ENCODE measurements at regions not wholly inside any gene's neighbourhood (a gene's known extent, or its start where the extent isn't known, plus 50 kb on each side); places are given as distances from the start of the nearest gene placed in this dataset.
"Not testable (repeated sequence)": the region's sequence is repeated elsewhere in the genome, so short reads cannot be mapped to it uniquely, and the experiment has no call there.

DNA sequence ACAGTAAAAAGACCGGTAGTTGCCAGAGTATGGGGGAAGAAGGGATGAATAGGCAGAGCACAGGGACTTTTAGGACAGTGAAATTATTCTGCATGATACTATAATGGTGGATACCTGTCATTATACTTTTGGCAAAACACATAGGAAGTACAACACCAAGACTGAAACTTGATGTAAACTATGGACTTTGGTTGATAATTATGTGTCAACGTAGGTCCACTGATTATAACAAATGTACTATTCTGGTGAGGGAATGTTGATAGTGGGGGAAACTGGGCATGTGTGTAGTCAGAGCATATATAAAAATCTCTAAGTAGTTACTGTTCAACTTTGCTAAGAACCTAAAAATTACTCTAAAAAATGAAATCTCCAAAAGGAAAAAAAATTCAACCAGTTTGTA, 629.7 kb downstream of the CCDC85A start:
- DNase-seq, result no peak

DNA sequence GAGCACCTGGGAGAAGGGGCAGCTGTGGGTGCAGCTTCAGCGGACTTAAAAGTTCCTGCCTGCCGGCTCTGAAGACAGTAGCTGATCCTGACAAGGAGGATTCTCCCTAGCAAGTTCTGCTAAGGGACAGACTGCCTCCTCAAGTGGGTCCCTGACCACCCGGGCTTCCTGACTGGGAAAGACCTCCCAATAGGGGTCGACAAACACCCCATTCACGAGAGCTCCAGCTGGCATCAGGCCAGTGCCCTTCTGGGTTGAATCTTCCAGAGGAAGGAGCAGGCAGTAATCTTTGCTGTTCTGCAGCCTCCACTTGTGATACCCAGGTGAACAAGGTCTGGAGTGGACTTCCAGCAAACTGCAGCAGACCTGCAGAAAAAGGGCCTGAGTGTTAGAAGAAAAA, 632.9 kb downstream of the CCDC85A start:
- DNase-seq, result no peak

DNA sequence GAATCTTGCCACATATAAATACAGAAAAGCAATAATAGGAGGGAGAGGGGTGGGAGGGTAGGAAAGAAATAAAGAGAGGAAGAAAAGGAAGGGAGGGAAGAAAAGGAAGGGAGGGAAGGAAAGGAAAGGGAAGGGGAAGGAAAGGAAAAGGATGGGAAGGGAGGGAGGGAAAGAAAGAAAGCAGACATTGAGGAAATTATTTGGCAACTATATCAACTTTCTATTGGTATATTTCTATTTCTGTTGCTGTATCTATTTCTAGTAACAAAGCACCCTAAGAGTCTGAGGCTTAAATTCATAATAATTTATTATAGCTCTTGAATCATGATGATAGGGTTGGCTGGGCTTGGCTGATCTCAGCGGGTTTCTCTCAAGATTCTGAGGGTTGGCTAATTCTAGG, 648.0 kb downstream of the CCDC85A start:
- no peak for DNase-seq

DNA sequence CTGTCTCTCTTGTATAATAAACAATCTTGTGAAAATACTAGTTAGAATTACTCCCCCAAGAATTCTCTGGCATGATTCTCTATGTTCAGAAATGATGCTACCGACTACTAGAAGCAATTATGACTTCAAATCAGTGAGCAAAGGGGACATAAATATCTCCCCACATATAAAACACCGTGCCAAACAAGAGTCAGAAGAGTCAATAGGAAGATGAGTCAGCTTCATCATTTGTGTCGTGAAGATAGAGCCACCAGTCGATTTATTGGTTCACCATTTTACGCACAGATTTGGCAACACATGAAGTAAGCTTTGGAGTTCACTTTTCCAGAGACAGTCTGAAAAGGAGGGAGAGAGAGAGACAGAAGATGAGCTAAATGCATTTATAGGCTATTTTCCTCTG, 650.9 kb downstream of the CCDC85A start:
- no peak for DNase-seq

DNA sequence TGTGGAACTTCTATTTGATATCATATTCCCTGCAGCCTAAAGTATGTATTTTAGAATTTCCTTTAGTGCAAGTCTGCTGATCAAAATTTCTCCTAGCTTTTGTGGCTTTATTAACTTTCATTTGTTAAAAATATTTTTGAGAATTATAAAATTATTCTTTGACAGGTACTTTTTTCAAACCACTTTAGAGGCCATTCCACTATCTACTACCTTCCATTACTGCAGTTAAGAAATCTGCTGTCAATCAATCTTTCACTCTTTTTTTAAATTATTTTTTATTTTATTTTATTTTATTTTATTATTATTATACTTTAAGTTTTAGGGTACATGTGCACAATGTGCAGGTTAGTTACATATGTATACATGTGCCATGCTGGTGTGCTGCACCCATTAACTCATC, 656.2 kb downstream of the CCDC85A start:
- not testable (repeated sequence) for DNase-seq

DNA sequence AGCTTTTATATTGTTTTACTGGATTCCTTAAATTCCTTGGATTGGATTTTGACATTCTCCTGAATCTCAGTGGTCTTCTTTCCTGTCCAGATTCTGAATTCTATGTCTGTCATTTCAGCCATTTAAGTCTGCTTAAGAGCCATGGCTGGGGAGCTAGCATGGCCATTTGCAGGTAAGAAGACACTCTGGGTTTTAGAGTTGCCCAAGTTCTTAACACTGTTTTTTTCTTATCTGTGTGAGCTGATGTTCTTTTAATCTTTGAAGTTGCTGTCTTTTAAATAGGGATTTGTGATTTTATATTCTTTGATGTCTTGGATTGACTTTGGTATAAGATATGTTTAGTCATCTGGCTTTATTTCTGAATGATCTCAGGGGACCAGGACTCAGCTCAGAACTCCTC, 677.2 kb downstream of the CCDC85A start:
- DNase-seq, result no peak

DNA sequence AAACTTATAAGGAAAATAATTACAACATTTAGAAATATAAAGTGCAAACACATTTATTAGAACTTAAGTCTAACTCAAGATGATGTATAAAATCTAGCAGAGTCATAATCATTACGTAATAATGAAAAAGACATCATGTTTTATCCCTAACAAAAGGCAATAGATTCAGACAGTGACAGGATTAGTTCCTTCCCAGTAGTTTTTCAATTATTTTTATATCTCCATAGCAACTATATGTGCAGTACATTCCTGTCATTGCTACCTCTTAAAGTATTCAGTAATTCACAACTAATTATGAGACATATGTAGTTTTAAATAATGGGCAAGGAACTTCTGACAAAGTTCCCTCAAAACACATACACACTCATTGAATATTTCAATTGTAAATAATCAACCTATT, 687.9 kb downstream of the CCDC85A start:
- DNase-seq, result no peak

DNA sequence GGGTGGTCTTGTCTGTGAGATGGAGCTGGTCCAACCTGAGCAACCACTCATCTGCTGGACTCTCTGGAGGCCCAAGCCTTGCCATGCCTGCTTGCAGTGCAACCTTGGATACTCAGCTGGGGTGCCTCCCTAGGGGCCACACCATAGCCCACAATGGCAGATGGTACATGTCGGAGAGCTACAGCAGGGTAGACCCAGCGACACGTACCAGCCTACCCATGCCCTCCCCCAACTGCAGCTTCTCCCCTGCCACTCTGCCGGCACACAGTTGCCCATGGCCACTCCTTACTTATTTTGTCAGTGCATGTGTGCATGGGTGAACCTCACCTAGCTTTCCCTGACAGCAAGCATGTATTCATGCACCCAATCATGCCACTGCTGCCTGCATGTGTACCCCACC, 690.9 kb downstream of the CCDC85A start:
- no peak for DNase-seq

DNA sequence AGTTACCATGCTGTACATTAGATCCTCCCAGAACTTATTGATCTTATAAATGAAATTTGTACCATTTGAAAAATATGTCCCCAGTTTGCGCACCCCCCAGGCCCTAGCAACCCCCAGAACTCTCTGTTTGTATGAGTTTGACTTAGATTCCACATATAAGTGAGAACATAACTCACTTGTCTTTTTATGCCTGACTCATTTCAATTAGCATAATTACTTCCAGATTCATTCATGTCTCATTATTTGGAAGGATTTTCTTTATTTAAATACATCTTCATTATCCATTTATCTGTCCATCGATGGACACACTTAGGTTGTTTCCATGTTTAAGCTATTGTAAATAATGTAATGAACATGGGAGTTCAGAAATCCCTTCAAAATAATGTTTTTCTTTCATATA, 705.9 kb downstream of the CCDC85A start:
- DNase-seq, result no peak

DNA sequence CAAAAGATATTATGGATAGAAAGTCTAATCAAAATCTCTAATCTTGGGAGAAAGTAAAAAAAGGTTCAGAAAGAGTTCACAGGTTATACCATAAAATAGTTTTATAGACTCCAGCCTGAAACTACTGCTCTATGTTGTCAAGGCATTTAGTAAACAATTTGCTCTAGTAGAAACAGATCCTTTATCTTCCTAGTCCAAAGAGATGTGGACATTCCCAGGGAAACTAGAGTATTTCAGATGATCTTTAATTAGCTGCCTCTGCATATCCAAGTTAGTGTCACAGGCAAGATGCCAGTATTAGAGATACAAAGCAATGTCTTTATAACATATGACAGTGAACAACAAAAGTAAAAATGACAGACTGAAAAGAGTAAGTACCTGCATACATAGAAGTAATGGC, 708.6 kb downstream of the CCDC85A start:
- no peak for DNase-seq

DNA sequence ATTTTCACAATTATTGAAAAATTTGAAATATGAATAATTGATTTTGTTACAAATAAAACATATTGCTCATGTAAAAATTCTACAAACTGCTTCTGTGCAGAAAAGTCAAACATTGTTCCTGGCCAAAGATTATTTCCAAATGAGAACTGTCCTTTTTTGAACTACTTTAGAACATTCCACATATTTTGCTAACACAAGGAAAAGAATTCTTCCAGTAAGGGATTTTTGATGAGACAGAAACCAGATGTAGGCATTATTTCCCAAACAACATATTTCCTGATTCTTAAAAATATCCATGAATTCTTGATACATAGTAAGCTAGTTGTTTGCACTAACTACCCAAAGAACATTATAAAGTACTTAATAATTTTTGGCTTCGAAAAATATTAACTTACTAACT, 715.2 kb downstream of the CCDC85A start:
- DNase-seq, result no peak

DNA sequence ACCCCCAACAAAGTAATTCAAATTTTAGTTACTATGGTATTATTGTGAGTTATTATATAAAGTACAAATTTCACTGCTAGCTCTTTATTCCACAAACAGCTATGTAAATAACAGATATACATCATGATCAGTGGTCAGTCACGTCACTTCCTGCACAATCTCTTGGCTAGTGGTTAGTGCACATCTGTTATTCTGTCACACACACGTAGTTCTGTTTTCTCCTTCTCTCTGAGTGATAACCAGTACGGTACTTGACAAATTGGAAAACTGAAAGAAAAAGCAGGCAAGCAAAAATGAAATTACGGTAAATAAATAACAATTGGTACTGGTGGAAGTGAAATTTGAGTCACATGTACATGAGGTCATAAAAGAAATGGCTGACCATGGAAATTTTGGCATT, 728.7 kb downstream of the CCDC85A start:
- peak in 1 of 5 experiments; percentile 1 for DNase-seq

DNA sequence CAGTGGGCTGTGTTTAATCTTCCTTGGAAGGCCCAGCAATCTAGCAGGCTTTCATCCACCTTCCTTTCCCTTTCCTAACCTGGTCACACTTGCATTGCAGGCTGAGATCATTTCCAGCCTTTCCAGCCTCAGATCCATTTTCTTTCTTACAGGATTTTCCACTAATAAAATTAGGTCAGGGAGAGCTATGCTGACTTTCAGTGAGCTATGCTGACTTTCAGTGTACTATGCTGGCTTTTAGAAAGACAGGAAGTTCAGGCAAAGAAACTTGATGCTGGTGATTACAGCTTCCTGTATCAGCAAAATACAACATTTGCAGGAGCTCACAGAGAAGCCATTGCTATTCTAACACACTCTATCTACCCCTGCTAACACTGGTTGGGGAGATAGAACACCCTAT, 735.0 kb downstream of the CCDC85A start:
- no peak for DNase-seq

DNA sequence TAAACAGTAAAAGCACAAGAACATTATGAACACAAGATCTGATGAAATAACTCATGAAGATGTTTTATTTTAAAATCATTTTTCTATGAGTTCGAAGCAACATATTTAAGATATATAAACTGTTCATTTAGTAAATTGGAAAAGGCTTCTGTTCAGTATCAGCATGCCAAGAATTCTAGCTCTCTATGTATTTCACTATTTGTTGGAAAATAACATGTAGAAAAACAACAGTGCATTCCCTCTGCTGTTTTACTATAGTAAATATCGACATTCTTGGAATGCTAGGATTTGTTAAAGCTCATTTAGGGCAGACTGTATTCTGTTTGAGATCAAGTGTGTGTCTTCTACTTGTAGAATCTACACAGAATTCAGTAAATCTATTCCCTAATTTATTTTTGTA, 750.2 kb downstream of the CCDC85A start:
- DNase-seq, result no peak

DNA sequence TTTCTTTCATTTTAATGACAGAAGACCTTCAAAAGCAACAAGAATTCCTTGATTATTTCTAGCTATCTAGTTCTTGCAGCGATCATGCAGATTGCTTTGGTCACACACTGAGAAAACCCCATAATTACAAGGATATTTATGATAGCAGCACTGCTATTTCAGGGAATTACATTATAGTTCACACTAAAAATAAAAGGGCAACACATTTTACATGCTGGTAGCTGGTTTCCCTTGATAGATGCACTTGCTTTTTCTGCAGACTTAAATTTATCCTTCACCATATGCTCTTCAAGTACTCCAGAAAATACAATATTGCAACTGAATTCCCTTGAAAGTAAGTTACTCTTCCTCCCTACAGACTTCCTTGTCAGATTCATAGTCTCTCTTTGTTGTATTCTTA, 751.1 kb downstream of the CCDC85A start:
- no peak for DNase-seq

DNA sequence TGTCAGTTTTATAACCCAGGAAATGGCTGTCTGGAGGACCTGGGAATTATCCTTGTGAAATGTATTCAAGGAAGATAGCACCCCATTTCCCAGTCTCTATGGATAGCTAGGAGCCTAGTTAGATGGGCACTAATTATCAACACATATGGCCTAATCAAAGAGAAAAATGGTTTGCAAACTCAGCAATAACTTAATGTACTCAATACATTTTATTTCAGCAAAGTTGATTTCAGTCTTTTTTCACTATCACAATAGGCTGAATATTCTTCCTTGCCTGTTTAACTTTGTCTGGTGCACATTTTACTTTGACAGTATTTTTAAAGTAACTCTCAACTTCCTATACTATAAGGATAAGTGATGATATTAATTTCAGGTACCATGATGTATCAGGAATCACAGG, 756.3 kb downstream of the CCDC85A start:
- DNase-seq, result no peak

DNA sequence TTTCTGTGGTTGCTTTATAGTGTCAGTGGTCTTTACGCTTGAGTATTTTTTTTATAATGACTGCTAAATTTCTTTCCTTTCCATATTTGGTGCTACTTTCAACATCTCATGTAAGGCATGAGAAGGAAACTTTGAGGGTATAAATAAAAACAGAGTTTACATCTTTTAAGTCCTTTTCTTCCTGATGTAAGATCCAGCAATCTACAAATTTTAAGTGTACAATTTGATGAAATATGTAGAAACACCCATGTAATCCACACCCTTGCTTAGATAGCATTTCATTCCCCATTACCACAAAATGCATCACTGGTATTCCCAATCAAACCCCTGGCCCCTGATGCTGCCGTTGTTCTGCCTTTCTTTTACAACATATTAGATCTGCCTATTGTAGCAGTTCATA, 769.1 kb downstream of the CCDC85A start:
- no peak for DNase-seq

DNA sequence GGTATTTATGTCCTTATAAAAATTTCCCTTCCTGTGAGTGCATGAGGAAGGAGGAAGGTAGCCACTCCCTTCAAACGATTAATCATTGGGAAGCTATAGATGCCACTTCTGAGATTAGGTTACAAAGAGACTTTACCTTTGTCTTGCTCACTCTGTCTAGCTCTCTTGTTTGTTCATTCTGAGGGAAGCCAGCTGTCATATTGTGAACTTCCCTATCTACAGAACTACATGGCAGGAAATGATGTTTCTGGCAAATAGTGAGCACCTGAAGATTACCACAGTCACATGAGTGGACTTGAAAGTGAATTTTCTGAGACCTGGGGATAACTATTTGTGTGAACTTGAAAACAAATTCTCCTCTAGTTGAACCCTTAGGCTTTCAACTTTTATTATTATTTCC, 776.8 kb downstream of the CCDC85A start:
- DNase-seq, result no peak

DNA sequence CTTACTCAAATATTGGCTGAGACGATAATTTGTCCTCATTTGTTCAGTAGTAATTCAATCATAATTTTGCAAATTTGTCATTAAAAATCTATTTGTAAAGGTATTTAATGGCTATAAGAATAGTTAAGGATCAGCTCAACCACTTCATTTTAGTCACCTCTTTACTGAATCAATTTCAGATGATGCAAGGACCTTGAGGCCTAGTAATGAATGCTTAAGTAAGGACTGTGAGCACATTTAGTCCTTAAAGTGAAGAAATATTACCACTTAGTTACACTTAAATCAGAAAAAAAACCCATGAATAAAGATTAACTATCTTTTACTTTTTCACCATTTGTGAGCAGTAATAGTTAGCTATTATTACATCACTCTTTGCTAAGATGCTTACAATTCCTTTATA, 778.9 kb downstream of the CCDC85A start:
- DNase-seq, result no peak

DNA sequence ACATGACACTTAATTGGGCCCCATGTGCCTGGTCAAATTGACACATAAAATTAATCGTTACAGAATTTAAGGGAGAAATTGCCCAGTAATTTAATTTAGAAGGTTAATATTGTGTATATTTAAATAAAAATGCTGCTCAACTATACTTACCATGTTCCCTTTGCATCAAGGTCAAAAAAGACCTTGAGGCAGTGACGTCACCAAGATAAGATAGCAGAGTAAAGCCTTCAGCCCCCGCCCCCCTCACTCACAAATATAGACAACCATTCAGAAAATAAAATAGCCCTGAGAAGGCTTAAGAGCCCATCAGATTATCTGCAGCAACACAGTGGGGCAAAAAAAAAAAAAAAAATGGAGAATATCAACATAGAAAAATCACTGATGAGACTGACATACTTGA, 785.7 kb downstream of the CCDC85A start:
- no peak for DNase-seq

DNA sequence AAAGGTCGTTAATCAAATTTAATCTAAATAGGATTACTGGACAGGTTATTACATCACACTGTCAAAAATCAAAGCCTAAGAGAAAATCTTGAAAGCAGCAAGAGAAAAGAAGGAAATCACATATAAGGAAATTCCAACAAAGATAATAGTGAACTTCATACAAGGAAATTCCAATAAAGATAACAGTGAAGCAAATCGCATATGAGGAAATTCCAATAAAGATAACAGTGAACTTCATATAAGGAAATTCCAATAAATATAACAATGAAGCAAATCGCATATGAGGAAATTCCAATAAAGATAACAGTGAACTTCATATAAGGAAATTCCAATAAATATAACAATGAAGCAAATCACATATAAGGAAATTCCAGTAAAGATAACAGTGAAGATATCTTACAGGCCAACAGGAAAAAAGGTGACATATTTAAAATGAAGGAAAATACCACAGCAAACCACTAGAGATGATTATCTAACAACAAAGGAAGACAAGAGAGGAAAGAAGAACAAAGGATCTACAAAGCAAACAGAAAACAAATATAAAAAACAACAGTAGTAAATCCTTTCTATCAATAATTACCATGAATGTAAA, 787.7 kb downstream of the CCDC85A start:
- DNase-seq, result no peak

DNA sequence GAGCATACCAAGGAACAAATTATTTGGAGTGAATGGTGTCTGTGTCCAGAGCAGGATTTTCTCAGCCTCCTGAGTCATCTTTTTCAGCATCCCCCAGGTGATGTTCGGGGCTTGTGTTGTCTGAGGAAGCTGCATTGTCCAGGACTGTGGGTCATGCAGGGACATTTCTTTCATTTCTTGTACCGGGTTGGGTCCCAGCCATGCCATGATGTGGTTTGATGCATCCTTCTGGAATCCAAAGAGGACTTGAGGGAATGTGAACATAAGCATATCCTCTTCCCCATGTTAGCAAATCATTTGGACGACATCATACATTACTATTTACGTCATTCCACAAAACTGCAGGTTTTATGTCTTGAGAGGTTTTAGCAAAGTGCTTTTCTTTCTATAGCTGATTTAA, 797.8 kb downstream of the CCDC85A start:
- no peak for DNase-seq

DNA sequence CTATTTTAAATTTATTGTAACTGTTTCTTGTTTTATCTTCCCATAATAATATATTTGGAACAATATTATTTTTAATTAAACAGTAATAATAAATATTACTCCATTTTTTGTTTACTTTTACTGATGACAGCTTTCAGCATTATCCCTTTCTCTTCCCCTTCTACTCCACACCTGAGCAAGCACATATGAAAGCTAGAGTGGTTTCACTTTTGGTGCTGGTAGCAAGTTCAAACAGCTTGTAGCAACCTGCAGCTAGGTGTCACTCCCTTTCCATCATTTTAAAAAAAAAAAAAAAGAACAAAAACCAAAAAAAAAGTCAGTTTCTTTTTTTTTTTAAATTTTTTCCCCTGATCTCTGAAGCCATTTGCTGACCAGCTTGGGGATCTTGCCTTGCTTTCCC, 801.8 kb downstream of the CCDC85A start:
- no peak for DNase-seq

DNA sequence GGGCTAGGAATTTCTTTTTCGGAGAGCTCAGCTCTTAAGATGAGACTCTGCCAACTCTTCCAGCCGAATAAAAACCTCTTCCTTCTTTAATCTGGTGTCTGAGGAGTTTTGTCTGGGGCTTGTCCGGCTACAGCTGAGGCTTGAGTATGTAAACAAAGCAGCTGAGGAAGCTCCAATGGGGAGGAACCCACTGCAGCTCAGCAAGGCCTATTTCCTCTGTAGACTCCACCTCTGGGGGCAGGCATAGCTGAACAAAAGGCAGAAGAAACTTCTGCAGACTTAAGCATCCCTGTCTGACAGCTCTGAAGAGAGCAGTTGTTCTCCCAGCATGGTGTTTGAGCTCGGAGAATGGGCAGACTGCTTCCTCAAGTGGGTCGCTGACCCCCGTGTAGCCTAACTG, 838.7 kb downstream of the CCDC85A start:
- no peak for DNase-seq

DNA sequence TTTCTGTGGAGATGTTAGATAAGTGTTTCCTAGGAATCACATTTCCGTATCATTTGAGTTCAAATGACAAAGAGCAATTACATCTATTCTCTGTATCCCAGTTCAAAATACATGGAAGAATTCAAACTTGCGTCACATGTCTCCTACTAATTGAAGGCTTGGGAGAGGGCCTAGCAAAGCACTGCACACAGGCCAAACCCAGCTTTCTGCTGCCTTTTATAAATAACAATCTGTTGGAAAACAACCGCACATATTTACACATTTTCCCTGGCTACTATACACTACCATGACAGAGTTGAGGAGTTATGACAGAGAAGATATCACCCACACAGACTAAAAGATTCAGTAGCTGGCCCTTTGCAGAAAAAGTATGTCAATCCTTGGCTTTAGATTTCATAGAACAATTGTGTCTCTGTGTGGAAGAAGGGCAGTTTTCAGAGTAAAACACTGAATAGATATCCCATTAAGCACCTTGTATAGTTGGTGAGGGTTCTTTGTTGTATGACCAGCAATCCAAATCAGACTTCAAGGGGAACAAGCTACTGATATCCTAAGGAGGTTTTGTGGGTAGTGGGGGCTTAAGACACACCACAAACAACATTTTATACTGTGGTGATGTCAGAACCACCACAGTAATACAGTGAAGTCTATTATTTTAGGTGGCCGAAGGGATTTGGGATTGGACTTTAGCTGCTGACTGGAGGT, 861.3 kb downstream of the CCDC85A start:
- DNase-seq, result no peak
